ENCODE measurements at regions not wholly inside any gene's neighbourhood (a gene's known extent, or its start where the extent isn't known, plus 50 kb on each side); places are given as distances from the start of the nearest gene placed in this dataset.

- Histone ChIP-seq H3K9me2 (replicated peaks; ENCODE audit: control insufficient read depth, low read length) (no peaks in the 10 kb centered on the region), H4K20me1 (ENCODE audit: control insufficient read depth, insufficient read depth, low read depth, low read length) (no peaks in the 10 kb centered on the region), H3K79me2 (ENCODE audit: control insufficient read depth, low read length) (no peaks in the 10 kb centered on the region), H3F3A (ENCODE audit: control insufficient read depth, insufficient read depth) (no peaks in the 10 kb centered on the region), H3K4me3 (ENCODE audit: low read length) (no peak overlapping the region), H3K4me2 (ENCODE audit: low read length) (no peak overlapping the region), H3K27me3 (ENCODE audit: control insufficient read depth, low read length) (peaks cover 20% of the 10 kb centered on the region), H3K4me1 (ENCODE audit: control insufficient read depth, low read length) (no peaks in the 10 kb centered on the region), H3K36me3 (ENCODE audit: control insufficient read depth, low read length) (no peaks in the 10 kb centered on the region), H3K27ac (ENCODE audit: low read depth, low read length) (no peak overlapping the region), H3K9me3 (ENCODE audit: control insufficient read depth, insufficient read depth, low read length) (no peaks in the 10 kb centered on the region)
- no peak for TF ChIP-seq EZH2phosphoT487 (IDR thresholded peaks at IDR 0.05; ENCODE audit: borderline replicate concordance, low read length)
- TF ChIP-seq CTCF (IDR thresholded peaks at IDR 0.05; ENCODE audit: low read depth, low read length, poor library complexity, severe bottlenecking) = no peak
Measured at GRCh38 chr6:40645043-40645442, 57.9 kb upstream of the LRFN2 start.

GRCh38 chr6:40642837-40643236 is 55.7 kb upstream of the LRFN2 start:
- H3K4me1 ChIP-seq (ENCODE audit: control insufficient read depth, low read length) = no peaks in the 10 kb centered on the region
- H3K27me3 ChIP-seq (ENCODE audit: control insufficient read depth, low read length) = peaks cover 24% of the 10 kb centered on the region
- no peak for TF ChIP-seq CTCF (IDR thresholded peaks at IDR 0.05; ENCODE audit: low read depth, low read length, poor library complexity, severe bottlenecking)
- TF ChIP-seq EZH2phosphoT487 (IDR thresholded peaks at IDR 0.05; ENCODE audit: borderline replicate concordance, low read length) = no peak
- H3K4me2 ChIP-seq (ENCODE audit: low read length) = no peak overlapping the region
- H3K79me2 ChIP-seq (ENCODE audit: control insufficient read depth, low read length) = no peaks in the 10 kb centered on the region
- no peaks in the 10 kb centered on the region for H4K20me1 ChIP-seq (ENCODE audit: control insufficient read depth, insufficient read depth, low read depth, low read length)
- H3K36me3 ChIP-seq (ENCODE audit: control insufficient read depth, low read length) = no peaks in the 10 kb centered on the region
- H3K9me2 ChIP-seq (replicated peaks; ENCODE audit: control insufficient read depth, low read length) = no peaks in the 10 kb centered on the region
- no peaks in the 10 kb centered on the region for H3K9me3 ChIP-seq (ENCODE audit: control insufficient read depth, insufficient read depth, low read length)
- H3K27ac ChIP-seq (ENCODE audit: low read depth, low read length) = no peak overlapping the region
- H3K4me3 ChIP-seq (ENCODE audit: low read length) = no peak overlapping the region
- no peaks in the 10 kb centered on the region for H3F3A ChIP-seq (ENCODE audit: control insufficient read depth, insufficient read depth)

GRCh38 chr6:40642190-40642589 is 55.0 kb upstream of the LRFN2 start:
- Histone ChIP-seq H3K4me3 (ENCODE audit: low read length) (no peak overlapping the region), H3K27ac (ENCODE audit: low read depth, low read length) (no peak overlapping the region), H3K4me1 (ENCODE audit: control insufficient read depth, low read length) (no peaks in the 10 kb centered on the region), H3K9me2 (replicated peaks; ENCODE audit: control insufficient read depth, low read length) (no peaks in the 10 kb centered on the region), H4K20me1 (ENCODE audit: control insufficient read depth, insufficient read depth, low read depth, low read length) (no peaks in the 10 kb centered on the region), H3K27me3 (ENCODE audit: control insufficient read depth, low read length) (peaks cover 22% of the 10 kb centered on the region), H3K9me3 (ENCODE audit: control insufficient read depth, insufficient read depth, low read length) (no peaks in the 10 kb centered on the region), H3K4me2 (ENCODE audit: low read length) (no peak overlapping the region), H3F3A (ENCODE audit: control insufficient read depth, insufficient read depth) (no peaks in the 10 kb centered on the region), H3K36me3 (ENCODE audit: control insufficient read depth, low read length) (no peaks in the 10 kb centered on the region), H3K79me2 (ENCODE audit: control insufficient read depth, low read length) (no peaks in the 10 kb centered on the region)
- TF ChIP-seq CTCF (IDR thresholded peaks at IDR 0.05; ENCODE audit: low read depth, low read length, poor library complexity, severe bottlenecking) (no peak), EZH2phosphoT487 (IDR thresholded peaks at IDR 0.05; ENCODE audit: borderline replicate concordance, low read length) (no peak)

Data from DOHH2 (cell line).